ENCODE measurements at regions not wholly inside any gene's neighbourhood (a gene's known extent, or its start where the extent isn't known, plus 50 kb on each side); places are given as distances from the start of the nearest gene placed in this dataset.

DNA sequence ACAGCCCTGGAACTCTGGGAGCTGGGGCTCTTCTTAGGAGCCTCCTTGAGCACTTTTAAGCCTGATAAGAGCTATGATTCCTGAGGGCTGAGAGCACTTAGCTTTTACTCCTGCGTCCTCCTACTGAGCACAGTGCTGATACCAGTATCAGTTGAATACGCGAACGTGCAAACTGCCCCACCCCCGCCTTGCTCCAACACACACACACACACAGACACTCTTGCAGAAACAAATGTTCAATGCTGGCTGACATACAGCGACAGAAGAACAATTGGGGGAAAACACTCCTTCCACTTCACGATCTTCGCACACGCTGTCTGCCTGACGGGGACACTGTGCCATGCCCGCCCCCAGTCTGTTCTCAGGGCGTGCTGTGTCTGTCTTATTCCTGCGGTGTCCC lies 57.2 kb upstream of the DLK1 start:
- peaks cover 11% of the 10 kb centered on the region for H3K4me1 ChIP-seq (ENCODE audit: insufficient read depth, insufficient read length)

DNA sequence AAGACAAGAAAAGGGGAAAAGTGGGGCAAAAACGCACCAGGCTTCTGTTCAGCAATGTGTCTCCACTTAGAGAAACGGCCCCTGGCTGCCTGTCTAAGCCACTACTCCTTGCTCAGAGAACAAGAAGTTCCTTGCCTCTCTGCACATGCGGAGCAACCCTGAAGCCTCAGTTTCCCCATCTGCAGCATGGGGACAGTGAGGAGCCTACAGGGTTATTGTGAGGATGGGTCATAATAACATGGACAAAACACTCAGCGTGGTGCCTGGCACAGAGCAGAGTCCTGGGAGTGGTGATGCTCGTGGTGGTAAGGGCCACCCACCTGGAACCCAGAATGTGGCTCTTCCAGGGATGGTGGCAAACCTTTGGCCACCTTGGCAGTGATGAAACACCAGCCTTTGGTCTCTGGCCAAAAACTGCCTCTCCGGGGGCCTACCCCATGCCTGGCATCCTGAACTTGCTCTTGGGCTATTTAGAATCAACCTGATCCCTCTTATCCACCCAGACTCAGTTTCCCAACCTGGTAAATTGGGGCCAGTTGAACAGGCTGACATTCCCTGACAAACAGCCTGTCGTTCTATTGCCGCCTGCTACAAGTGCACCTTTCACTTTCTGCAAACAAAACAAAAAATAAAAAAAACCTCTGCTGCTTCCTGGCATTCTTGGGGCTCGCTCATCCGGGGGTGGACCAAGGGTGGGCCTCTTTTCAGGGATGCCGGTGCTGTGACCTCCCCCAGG lies 56.5 kb upstream of the DLK1 start:
- DNase-seq (ENCODE audit: low read depth, low spot score): no peak

More for the DNA sequence above, 57.2 kb upstream of the DLK1 start:
- H3K4me3 ChIP-seq (ENCODE audit: insufficient read length, low read depth): no peak overlapping the region
- no peaks in the 10 kb centered on the region for H3K9me3 ChIP-seq (ENCODE audit: insufficient read depth, low read length)
- TF ChIP-seq SUZ12 (IDR thresholded peaks at IDR 0.05; ENCODE audit: extremely low read depth, insufficient read depth, insufficient read length): no peak
- TF ChIP-seq ZNF274 (IDR thresholded peaks at IDR 0.05; ENCODE audit: low read depth, low read length): no peak
- TF ChIP-seq YY1 (IDR thresholded peaks at IDR 0.05; ENCODE audit: insufficient read depth, insufficient read length): no peak
- peaks cover 11% of the 10 kb centered on the region for H3K27me3 ChIP-seq (ENCODE audit: insufficient read depth, insufficient read length)
- no peaks in the 10 kb centered on the region for H3K36me3 ChIP-seq (ENCODE audit: insufficient read depth, insufficient read length, low read length)
- no peak overlapping the region for H3K9ac ChIP-seq (ENCODE audit: insufficient read length, low read depth)
- no peak for DNase-seq (ENCODE audit: low read depth, low spot score)

GRCh38 chr14:100670753-100671049 lies 56.0 kb upstream of the DLK1 start:
- Histone ChIP-seq H3K4me1 (ENCODE audit: insufficient read depth, insufficient read length) (peaks cover 11% of the 10 kb centered on the region), H3K9ac (ENCODE audit: insufficient read length, low read depth) (no peak overlapping the region), H3K27me3 (ENCODE audit: insufficient read depth, insufficient read length) (peaks cover 11% of the 10 kb centered on the region), H3K9me3 (ENCODE audit: insufficient read depth, low read length) (no peaks in the 10 kb centered on the region), H3K36me3 (ENCODE audit: insufficient read depth, insufficient read length, low read length) (no peaks in the 10 kb centered on the region), H3K4me3 (ENCODE audit: insufficient read length, low read depth) (no peak overlapping the region)
- no peak for DNase-seq (ENCODE audit: low read depth, low spot score)
- TF ChIP-seq SUZ12 (IDR thresholded peaks at IDR 0.05; ENCODE audit: extremely low read depth, insufficient read depth, insufficient read length) (no peak), ZNF274 (IDR thresholded peaks at IDR 0.05; ENCODE audit: low read depth, low read length) (no peak), YY1 (IDR thresholded peaks at IDR 0.05; ENCODE audit: insufficient read depth, insufficient read length) (no peak)

More for the DNA sequence above, 56.5 kb upstream of the DLK1 start:
- Histone ChIP-seq H3K27me3 (ENCODE audit: insufficient read depth, insufficient read length) (peaks cover 11% of the 10 kb centered on the region), H3K9ac (ENCODE audit: insufficient read length, low read depth) (no peak overlapping the region), H3K4me1 (ENCODE audit: insufficient read depth, insufficient read length) (peaks cover 11% of the 10 kb centered on the region), H3K4me3 (ENCODE audit: insufficient read length, low read depth) (no peak overlapping the region), H3K9me3 (ENCODE audit: insufficient read depth, low read length) (no peaks in the 10 kb centered on the region), H3K36me3 (ENCODE audit: insufficient read depth, insufficient read length, low read length) (no peaks in the 10 kb centered on the region)
- TF ChIP-seq ZNF274 (IDR thresholded peaks at IDR 0.05; ENCODE audit: low read depth, low read length): no peak
- no peak for TF ChIP-seq YY1 (IDR thresholded peaks at IDR 0.05; ENCODE audit: insufficient read depth, insufficient read length)
- TF ChIP-seq SUZ12 (IDR thresholded peaks at IDR 0.05; ENCODE audit: extremely low read depth, insufficient read depth, insufficient read length): no peak

GRCh38 chr14:100671386-100671901 lies 55.2 kb upstream of the DLK1 start:
- no peak overlapping the region for H3K9ac ChIP-seq (ENCODE audit: insufficient read length, low read depth)
- peaks cover 10% of the 10 kb centered on the region for H3K4me1 ChIP-seq (ENCODE audit: insufficient read depth, insufficient read length)
- peaks cover 11% of the 10 kb centered on the region for H3K27me3 ChIP-seq (ENCODE audit: insufficient read depth, insufficient read length)
- TF ChIP-seq SUZ12 (IDR thresholded peaks at IDR 0.05; ENCODE audit: extremely low read depth, insufficient read depth, insufficient read length): no peak
- no peak for TF ChIP-seq ZNF274 (IDR thresholded peaks at IDR 0.05; ENCODE audit: low read depth, low read length)
- TF ChIP-seq YY1 (IDR thresholded peaks at IDR 0.05; ENCODE audit: insufficient read depth, insufficient read length): no peak
- no peak for DNase-seq (ENCODE audit: low read depth, low spot score)
- no peaks in the 10 kb centered on the region for H3K36me3 ChIP-seq (ENCODE audit: insufficient read depth, insufficient read length, low read length)
- H3K9me3 ChIP-seq (ENCODE audit: insufficient read depth, low read length): no peaks in the 10 kb centered on the region
- no peak overlapping the region for H3K4me3 ChIP-seq (ENCODE audit: insufficient read length, low read depth)

GRCh38 chr14:100671906-100672305 lies 54.8 kb upstream of the DLK1 start:
- no peak overlapping the region for H3K9ac ChIP-seq (ENCODE audit: insufficient read length, low read depth)
- peaks cover 6% of the 10 kb centered on the region for H3K4me1 ChIP-seq (ENCODE audit: insufficient read depth, insufficient read length)
- no peaks in the 10 kb centered on the region for H3K36me3 ChIP-seq (ENCODE audit: insufficient read depth, insufficient read length, low read length)
- no peaks in the 10 kb centered on the region for H3K9me3 ChIP-seq (ENCODE audit: insufficient read depth, low read length)
- no peak for DNase-seq (ENCODE audit: low read depth, low spot score)
- H3K4me3 ChIP-seq (ENCODE audit: insufficient read length, low read depth): no peak overlapping the region
- peaks cover 11% of the 10 kb centered on the region for H3K27me3 ChIP-seq (ENCODE audit: insufficient read depth, insufficient read length)
- TF ChIP-seq SUZ12 (IDR thresholded peaks at IDR 0.05; ENCODE audit: extremely low read depth, insufficient read depth, insufficient read length) (no peak), YY1 (IDR thresholded peaks at IDR 0.05; ENCODE audit: insufficient read depth, insufficient read length) (no peak), ZNF274 (IDR thresholded peaks at IDR 0.05; ENCODE audit: low read depth, low read length) (no peak)

GRCh38 chr14:100673085-100673806 lies 53.4 kb upstream of the DLK1 start:
- DNase-seq (ENCODE audit: low read depth, low spot score): no peak
- Histone ChIP-seq H3K4me3 (ENCODE audit: insufficient read length, low read depth) (no peak overlapping the region), H3K9ac (ENCODE audit: insufficient read length, low read depth) (peak overlapping the region; percentile 56), H3K9me3 (ENCODE audit: insufficient read depth, low read length) (no peaks in the 10 kb centered on the region), H3K4me1 (ENCODE audit: insufficient read depth, insufficient read length) (peaks cover 10% of the 10 kb centered on the region), H3K36me3 (ENCODE audit: insufficient read depth, insufficient read length, low read length) (no peaks in the 10 kb centered on the region), H3K27me3 (ENCODE audit: insufficient read depth, insufficient read length) (peaks cover 11% of the 10 kb centered on the region)
- no peak for TF ChIP-seq YY1 (IDR thresholded peaks at IDR 0.05; ENCODE audit: insufficient read depth, insufficient read length)
- no peak for TF ChIP-seq SUZ12 (IDR thresholded peaks at IDR 0.05; ENCODE audit: extremely low read depth, insufficient read depth, insufficient read length)
- no peak for TF ChIP-seq ZNF274 (IDR thresholded peaks at IDR 0.05; ENCODE audit: low read depth, low read length)

DNA sequence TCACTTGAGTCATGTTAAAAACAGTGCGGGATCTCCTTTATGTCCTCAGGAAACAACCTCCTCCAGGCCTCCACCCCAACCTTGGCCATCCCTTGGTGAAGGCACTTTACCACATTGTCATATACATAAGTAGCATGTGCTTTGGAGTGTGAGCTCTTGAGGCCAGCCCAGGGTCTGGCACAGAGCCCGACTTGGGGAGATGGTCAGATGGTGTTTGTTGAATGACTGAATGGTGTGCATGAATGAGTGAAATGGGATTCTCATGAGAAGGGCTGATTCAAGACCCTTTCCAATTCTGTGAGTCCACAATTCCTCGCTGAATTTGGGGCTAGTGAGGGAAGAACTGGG lies 52.9 kb upstream of the DLK1 start:
- no peak overlapping the region for H3K4me3 ChIP-seq (ENCODE audit: insufficient read length, low read depth)
- no peaks in the 10 kb centered on the region for H3K9me3 ChIP-seq (ENCODE audit: insufficient read depth, low read length)
- peaks cover 10% of the 10 kb centered on the region for H3K4me1 ChIP-seq (ENCODE audit: insufficient read depth, insufficient read length)
- no peak overlapping the region for H3K9ac ChIP-seq (ENCODE audit: insufficient read length, low read depth)
- H3K27me3 ChIP-seq (ENCODE audit: insufficient read depth, insufficient read length): peaks cover 11% of the 10 kb centered on the region
- no peak for DNase-seq (ENCODE audit: low read depth, low spot score)
- no peaks in the 10 kb centered on the region for H3K36me3 ChIP-seq (ENCODE audit: insufficient read depth, insufficient read length, low read length)
- no peak for TF ChIP-seq SUZ12 (IDR thresholded peaks at IDR 0.05; ENCODE audit: extremely low read depth, insufficient read depth, insufficient read length)
- TF ChIP-seq ZNF274 (IDR thresholded peaks at IDR 0.05; ENCODE audit: low read depth, low read length): no peak
- no peak for TF ChIP-seq YY1 (IDR thresholded peaks at IDR 0.05; ENCODE audit: insufficient read depth, insufficient read length)
